Neural cell (in vitro differentiated cells): ENCODE measurements at regions not wholly inside any gene's neighbourhood (a gene's known extent, or its start where the extent isn't known, plus 50 kb on each side); places are given as distances from the start of the nearest gene placed in this dataset.

ENCODE experiments used
- CTCF ChIP-seq: fragments of 450-650 bp; IDR thresholded peaks from 2 replicates; pipeline ENCODE4 v1.5.1; 2014; ENCODE audit warnings: antibody characterized with exemption, mild to moderate bottlenecking, moderate library complexity; ENCODE audit not compliant: poor library complexity, severe bottlenecking
- EP300 ChIP-seq: fragments of 450-650 bp; conservative IDR thresholded peaks from 2 replicates; pipeline ENCODE4 v1.6.1; 2014; ENCODE audit warnings: antibody characterized with exemption, mild to moderate bottlenecking, moderate library complexity; ENCODE audit not compliant: poor library complexity, severe bottlenecking
- EZH2 ChIP-seq: fragments of 200-600, 300-800 bp; shearing (Covaris generic), sonication (generic); IDR thresholded peaks from 2 replicates; pipeline ENCODE4 v1.6.1; 2014; ENCODE audit warnings: antibody characterized with exemption, low read length, borderline replicate concordance, mild to moderate bottlenecking; ENCODE audit not compliant: insufficient read depth, poor library complexity, severe bottlenecking
- MXI1 ChIP-seq: fragments of 450-650 bp; conservative IDR thresholded peaks from 2 replicates; pipeline ENCODE4 v1.6.1; 2014; ENCODE audit warnings: antibody characterized with exemption, mild to moderate bottlenecking; ENCODE audit not compliant: poor library complexity, severe bottlenecking
- POLR2AphosphoS5 ChIP-seq: IDR thresholded peaks from 2 replicates; pipeline ENCODE4 v1.6.1; 2012
- RAD21 ChIP-seq: fragments of 450-650 bp; conservative IDR thresholded peaks from 2 replicates; pipeline ENCODE4 v1.6.1; 2014; ENCODE audit warnings: antibody characterized with exemption, mild to moderate bottlenecking, moderate library complexity
- REST ChIP-seq: IDR thresholded peaks from 2 replicates; pipeline ENCODE4 v1.6.1; 2012; ENCODE audit warnings: borderline replicate concordance
- TAF1 ChIP-seq: IDR thresholded peaks from 2 replicates; pipeline ENCODE4 v1.6.1; 2012; ENCODE audit warnings: low read depth

GRCh38 chr18:66252703-66253102 lies 351.2 kb downstream of the CDH19 start:
- TF ChIP-seq CTCF, result no peak
- no peak for TF ChIP-seq EZH2
- TF ChIP-seq POLR2AphosphoS5, result no peak
- TF ChIP-seq EP300, result no peak
- TF ChIP-seq REST, result no peak
- no peak for TF ChIP-seq TAF1
- no peak for TF ChIP-seq RAD21
- TF ChIP-seq MXI1, result no peak
